ENCODE measurements at regions not wholly inside any gene's neighbourhood (a gene's known extent, or its start where the extent isn't known, plus 50 kb on each side); places are given as distances from the start of the nearest gene placed in this dataset.
"Not testable (repeated sequence)": the region's sequence is repeated elsewhere in the genome, so short reads cannot be mapped to it uniquely, and the experiment has no call there.

DNA sequence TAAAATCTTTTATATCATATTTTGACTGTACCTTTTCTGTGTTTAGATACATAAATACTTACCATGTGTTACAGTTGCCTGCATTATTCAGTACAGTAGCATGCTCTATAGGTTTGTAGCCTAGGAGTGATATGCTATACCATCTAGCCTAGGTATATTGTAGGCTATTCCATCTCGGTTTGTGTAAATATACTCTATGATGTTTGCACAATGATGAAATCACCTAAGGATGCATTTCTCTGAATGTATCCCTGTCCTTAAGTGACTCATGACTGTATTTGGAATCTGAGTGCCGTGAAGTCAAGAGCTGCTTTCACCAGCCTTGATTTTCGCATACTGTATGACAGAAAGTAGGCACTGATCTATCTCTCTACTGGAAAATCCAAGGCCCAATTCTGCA is 129.9 kb downstream of the UTRN start:
- Histone ChIP-seq H3K9ac (ENCODE audit: low read depth, low read length) (no peak overlapping the region), H3K4me1 (ENCODE audit: control insufficient read depth, insufficient read depth, low read length) (no peaks in the 10 kb centered on the region), H3K27ac (ENCODE audit: low read depth, low read length) (no peak overlapping the region), H3K4me3 (ENCODE audit: low read depth, low read length) (no peak overlapping the region), H3K9me3 (ENCODE audit: control insufficient read depth, insufficient read depth, low read length) (no peaks in the 10 kb centered on the region), H3K27me3 (ENCODE audit: control insufficient read depth, insufficient read depth, low read length) (no peaks in the 10 kb centered on the region), H3K36me3 (ENCODE audit: control insufficient read depth, insufficient read depth, low read length) (no peaks in the 10 kb centered on the region)

GRCh38 chr6:144415835-144416237 is 130.7 kb downstream of the UTRN start:
- Histone ChIP-seq H3K9ac (ENCODE audit: low read depth, low read length) (no peak overlapping the region), H3K9me3 (ENCODE audit: control insufficient read depth, insufficient read depth, low read length) (no peaks in the 10 kb centered on the region), H3K27ac (ENCODE audit: low read depth, low read length) (no peak overlapping the region), H3K36me3 (ENCODE audit: control insufficient read depth, insufficient read depth, low read length) (no peaks in the 10 kb centered on the region), H3K27me3 (ENCODE audit: control insufficient read depth, insufficient read depth, low read length) (no peaks in the 10 kb centered on the region), H3K4me3 (ENCODE audit: low read depth, low read length) (no peak overlapping the region), H3K4me1 (ENCODE audit: control insufficient read depth, insufficient read depth, low read length) (no peaks in the 10 kb centered on the region)

DNA sequence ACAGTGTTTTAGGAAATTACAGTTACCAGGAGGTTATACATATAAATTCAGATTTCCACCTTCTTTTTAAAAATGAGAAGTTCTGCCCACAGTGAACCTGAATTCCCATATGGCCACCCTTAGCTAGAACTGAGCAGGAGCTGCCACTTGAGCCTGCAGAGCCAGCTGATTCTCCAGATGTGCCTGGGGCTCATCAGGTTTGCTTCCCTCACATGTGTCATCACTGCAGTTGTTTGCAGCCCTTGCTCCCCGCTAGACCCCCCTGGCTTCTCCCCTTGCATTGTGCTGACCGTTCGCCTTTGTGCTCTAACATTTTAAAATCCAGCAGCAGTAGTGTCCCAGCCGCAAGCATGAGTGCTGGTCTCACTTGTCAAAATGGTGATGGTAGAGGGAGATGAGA is 131.1 kb downstream of the UTRN start:
- Histone ChIP-seq H3K27ac (ENCODE audit: low read depth, low read length) (no peak overlapping the region), H3K9me3 (ENCODE audit: control insufficient read depth, insufficient read depth, low read length) (no peaks in the 10 kb centered on the region), H3K9ac (ENCODE audit: low read depth, low read length) (no peak overlapping the region), H3K36me3 (ENCODE audit: control insufficient read depth, insufficient read depth, low read length) (no peaks in the 10 kb centered on the region), H3K4me3 (ENCODE audit: low read depth, low read length) (no peak overlapping the region), H3K4me1 (ENCODE audit: control insufficient read depth, insufficient read depth, low read length) (no peaks in the 10 kb centered on the region), H3K27me3 (ENCODE audit: control insufficient read depth, insufficient read depth, low read length) (no peaks in the 10 kb centered on the region)

DNA sequence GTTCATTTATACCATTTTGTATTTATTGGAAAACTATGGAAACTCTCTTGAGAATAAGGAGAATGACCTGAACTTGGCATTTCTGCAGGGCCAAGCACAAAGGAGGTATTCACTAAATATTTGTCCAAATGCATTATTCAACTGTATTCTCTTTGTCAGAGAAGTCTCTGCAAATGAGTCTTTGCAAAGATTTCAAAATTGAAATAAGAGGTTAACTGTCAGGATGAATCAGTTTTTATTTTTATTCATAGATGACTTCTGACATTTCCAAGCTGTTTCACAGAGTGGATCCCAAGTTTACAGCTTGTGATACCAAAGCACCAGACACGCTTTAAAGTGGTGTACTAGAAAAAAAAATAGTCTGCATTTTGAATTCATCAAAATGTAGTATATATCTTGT is 131.6 kb downstream of the UTRN start:
- H3K27ac ChIP-seq (ENCODE audit: low read depth, low read length): no peak overlapping the region
- H3K27me3 ChIP-seq (ENCODE audit: control insufficient read depth, insufficient read depth, low read length): no peaks in the 10 kb centered on the region
- H3K9me3 ChIP-seq (ENCODE audit: control insufficient read depth, insufficient read depth, low read length): no peaks in the 10 kb centered on the region
- H3K4me1 ChIP-seq (ENCODE audit: control insufficient read depth, insufficient read depth, low read length): no peaks in the 10 kb centered on the region
- H3K9ac ChIP-seq (ENCODE audit: low read depth, low read length): no peak overlapping the region
- H3K36me3 ChIP-seq (ENCODE audit: control insufficient read depth, insufficient read depth, low read length): no peaks in the 10 kb centered on the region
- no peak overlapping the region for H3K4me3 ChIP-seq (ENCODE audit: low read depth, low read length)

DNA sequence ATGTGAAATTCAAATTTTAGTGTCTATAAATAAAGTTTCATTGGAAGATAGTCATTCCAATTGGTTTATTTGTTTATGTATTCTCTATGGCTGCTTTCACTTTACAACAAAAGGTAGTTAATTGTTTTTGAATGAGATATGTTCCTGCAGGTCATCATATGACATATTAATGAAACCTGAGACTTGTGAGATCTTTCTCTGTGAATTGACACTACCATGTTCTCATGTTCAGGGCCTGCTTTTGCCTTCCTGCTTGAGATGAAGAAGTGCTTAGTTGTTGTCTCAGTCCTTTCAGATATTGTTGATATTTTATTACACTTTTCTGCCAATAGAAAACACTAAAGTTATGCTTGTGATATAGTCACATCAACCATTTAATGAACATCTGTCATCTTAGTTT is 132.5 kb downstream of the UTRN start:
- no peaks in the 10 kb centered on the region for H3K27me3 ChIP-seq (ENCODE audit: control insufficient read depth, insufficient read depth, low read length)
- H3K4me3 ChIP-seq (ENCODE audit: low read depth, low read length): no peak overlapping the region
- H3K9ac ChIP-seq (ENCODE audit: low read depth, low read length): no peak overlapping the region
- no peaks in the 10 kb centered on the region for H3K9me3 ChIP-seq (ENCODE audit: control insufficient read depth, insufficient read depth, low read length)
- H3K27ac ChIP-seq (ENCODE audit: low read depth, low read length): no peak overlapping the region
- no peaks in the 10 kb centered on the region for H3K36me3 ChIP-seq (ENCODE audit: control insufficient read depth, insufficient read depth, low read length)
- H3K4me1 ChIP-seq (ENCODE audit: control insufficient read depth, insufficient read depth, low read length): peaks cover 1% of the 10 kb centered on the region; the same call in 1 of the 2 replicates

- peaks cover 9% of the 10 kb centered on the region for H3K4me1 ChIP-seq (ENCODE audit: control insufficient read depth, insufficient read depth, low read length)
- H3K4me3 ChIP-seq (ENCODE audit: low read depth, low read length): no peak overlapping the region
- no peak overlapping the region for H3K9ac ChIP-seq (ENCODE audit: low read depth, low read length)
- peaks cover 1% of the 10 kb centered on the region; the same call in 1 of the 2 replicates for H3K36me3 ChIP-seq (ENCODE audit: control insufficient read depth, insufficient read depth, low read length)
- no peak overlapping the region for H3K27ac ChIP-seq (ENCODE audit: low read depth, low read length)
- no peaks in the 10 kb centered on the region for H3K27me3 ChIP-seq (ENCODE audit: control insufficient read depth, insufficient read depth, low read length)
- H3K9me3 ChIP-seq (ENCODE audit: control insufficient read depth, insufficient read depth, low read length): no peaks in the 10 kb centered on the region
These were observed 133.9 kb downstream of the UTRN start for GRCh38 chr6:144418959-144419545.

GRCh38 chr6:144423167-144423566 is 138.0 kb downstream of the UTRN start:
- no peak overlapping the region for H3K9ac ChIP-seq (ENCODE audit: low read depth, low read length)
- H3K9me3 ChIP-seq (ENCODE audit: control insufficient read depth, insufficient read depth, low read length): no peaks in the 10 kb centered on the region
- no peaks in the 10 kb centered on the region for H3K27me3 ChIP-seq (ENCODE audit: control insufficient read depth, insufficient read depth, low read length)
- no peak overlapping the region for H3K4me3 ChIP-seq (ENCODE audit: low read depth, low read length)
- H3K27ac ChIP-seq (ENCODE audit: low read depth, low read length): no peak overlapping the region
- peaks cover 9% of the 10 kb centered on the region for H3K4me1 ChIP-seq (ENCODE audit: control insufficient read depth, insufficient read depth, low read length)
- H3K36me3 ChIP-seq (ENCODE audit: control insufficient read depth, insufficient read depth, low read length): peaks cover 11% of the 10 kb centered on the region; the same call in 1 of the 2 replicates

DNA sequence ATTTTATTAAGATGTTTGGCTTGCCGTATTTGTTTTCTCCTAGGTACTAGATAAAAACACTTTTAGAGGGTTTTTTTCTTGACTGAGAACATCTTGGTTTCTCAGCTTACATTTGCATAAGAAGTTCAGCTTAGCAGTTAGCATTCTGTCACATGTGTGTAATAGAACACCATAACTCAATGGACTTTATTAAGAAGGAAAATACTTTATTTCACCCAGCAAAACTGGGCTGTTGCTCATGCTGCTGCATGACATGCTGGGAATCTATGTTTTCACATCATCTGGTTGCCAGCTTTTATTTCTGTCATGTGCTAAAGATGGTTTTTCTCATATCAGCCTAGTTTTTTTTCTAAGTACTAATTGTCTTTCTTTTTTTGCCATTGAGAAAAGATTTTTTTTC is 144.6 kb downstream of the UTRN start:
- Histone ChIP-seq H3K9me3 (ENCODE audit: control insufficient read depth, insufficient read depth, low read length) (no peaks in the 10 kb centered on the region), H3K27me3 (ENCODE audit: control insufficient read depth, insufficient read depth, low read length) (no peaks in the 10 kb centered on the region), H3K36me3 (ENCODE audit: control insufficient read depth, insufficient read depth, low read length) (peaks cover 31% of the 10 kb centered on the region), H3K4me3 (ENCODE audit: low read depth, low read length) (no peak overlapping the region), H3K9ac (ENCODE audit: low read depth, low read length) (no peak overlapping the region), H3K4me1 (ENCODE audit: control insufficient read depth, insufficient read depth, low read length) (no peaks in the 10 kb centered on the region), H3K27ac (ENCODE audit: low read depth, low read length) (no peak overlapping the region)

DNA sequence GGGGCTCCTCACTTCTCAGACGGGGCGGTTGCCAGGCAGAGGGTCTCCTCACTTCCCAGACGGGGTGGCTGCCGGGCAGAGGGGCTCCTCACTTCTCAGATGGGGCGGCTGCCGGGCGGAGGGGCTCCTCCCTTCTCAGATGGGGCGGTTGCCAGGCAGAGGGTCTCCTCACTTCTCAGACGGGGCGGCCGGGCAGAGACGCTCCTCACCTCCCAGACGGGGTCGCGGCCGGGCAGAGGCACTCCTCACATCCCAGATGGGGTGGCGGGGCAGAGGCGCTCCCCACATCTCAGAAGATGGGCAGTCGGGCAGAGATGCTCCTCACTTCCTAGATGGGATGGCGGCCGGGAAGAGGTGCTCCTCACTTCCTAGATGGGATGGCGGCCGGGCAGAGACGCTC is 148.3 kb downstream of the UTRN start:
- not testable (repeated sequence) for H3K27ac ChIP-seq (ENCODE audit: low read depth, low read length); H3K9me3 ChIP-seq (ENCODE audit: control insufficient read depth, insufficient read depth, low read length); H3K4me3 ChIP-seq (ENCODE audit: low read depth, low read length); H3K9ac ChIP-seq (ENCODE audit: low read depth, low read length); H3K4me1 ChIP-seq (ENCODE audit: control insufficient read depth, insufficient read depth, low read length); H3K27me3 ChIP-seq (ENCODE audit: control insufficient read depth, insufficient read depth, low read length)
- H3K36me3 ChIP-seq (ENCODE audit: control insufficient read depth, insufficient read depth, low read length): peaks cover 47% of the 10 kb centered on the region

GRCh38 chr6:144434308-144434990 is 149.3 kb downstream of the UTRN start:
- no peak overlapping the region for H3K27ac ChIP-seq (ENCODE audit: low read depth, low read length)

GRCh38 chr6:144435602-144436426 is 150.7 kb downstream of the UTRN start:
- Histone ChIP-seq H3K36me3 (ENCODE audit: control insufficient read depth, insufficient read depth, low read length) (peaks cover 59% of the 10 kb centered on the region), H3K4me3 (ENCODE audit: low read depth, low read length) (no peak overlapping the region), H3K27ac (ENCODE audit: low read depth, low read length) (no peak overlapping the region), H3K9ac (ENCODE audit: low read depth, low read length) (no peak overlapping the region), H3K27me3 (ENCODE audit: control insufficient read depth, insufficient read depth, low read length) (no peaks in the 10 kb centered on the region), H3K4me1 (ENCODE audit: control insufficient read depth, insufficient read depth, low read length) (no peaks in the 10 kb centered on the region), H3K9me3 (ENCODE audit: control insufficient read depth, insufficient read depth, low read length) (peaks cover 19% of the 10 kb centered on the region)

More at GRCh38 chr6:144434308-144434990, 149.3 kb downstream of the UTRN start:
- Histone ChIP-seq H3K9me3 (ENCODE audit: control insufficient read depth, insufficient read depth, low read length) (peaks cover 7% of the 10 kb centered on the region; the same call in 1 of the 2 replicates), H3K4me3 (ENCODE audit: low read depth, low read length) (no peak overlapping the region), H3K9ac (ENCODE audit: low read depth, low read length) (no peak overlapping the region), H3K36me3 (ENCODE audit: control insufficient read depth, insufficient read depth, low read length) (peaks cover 53% of the 10 kb centered on the region), H3K4me1 (ENCODE audit: control insufficient read depth, insufficient read depth, low read length) (no peaks in the 10 kb centered on the region), H3K27me3 (ENCODE audit: control insufficient read depth, insufficient read depth, low read length) (no peaks in the 10 kb centered on the region)

All from HUES48 (cell line).